ENCODE measurements at regions not wholly inside any gene's neighbourhood (a gene's known extent, or its start where the extent isn't known, plus 50 kb on each side); places are given as distances from the start of the nearest gene placed in this dataset.

DNA sequence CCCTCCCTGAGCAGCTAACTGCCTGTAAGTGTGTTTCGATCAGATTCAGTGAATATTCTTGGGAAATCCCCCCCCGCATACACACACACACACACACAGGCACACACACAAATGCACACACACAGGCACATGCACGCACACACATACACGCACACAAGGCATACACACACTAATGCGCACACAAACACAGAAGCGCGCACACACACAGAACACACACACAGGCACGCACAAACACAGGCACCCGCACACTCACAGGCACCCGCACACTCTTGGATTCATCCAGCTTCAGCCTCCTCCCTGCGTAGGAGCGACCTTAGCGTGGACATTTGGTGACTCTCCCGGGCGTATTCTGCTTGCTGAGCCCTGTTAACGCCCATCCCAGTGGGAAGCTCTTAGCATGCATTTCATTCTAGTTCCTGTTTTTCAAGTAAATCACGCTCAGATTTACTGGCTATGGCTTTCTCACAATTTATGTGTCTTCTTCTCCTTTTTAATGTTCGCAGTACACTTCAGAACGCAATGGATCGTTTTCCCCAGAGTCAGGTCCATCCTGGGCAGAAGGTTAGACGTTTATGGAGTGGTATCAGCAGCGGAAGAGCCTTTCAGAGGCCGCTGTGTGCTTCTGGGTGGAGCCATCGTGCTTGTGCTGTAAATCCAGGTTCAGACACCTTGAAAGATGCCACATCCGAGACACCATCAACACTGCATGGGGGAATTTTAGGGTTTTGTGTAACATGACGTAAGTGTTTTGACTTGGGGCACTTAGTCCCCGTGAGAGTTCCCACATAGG is 656.6 kb downstream of the GALR1 start:
- TF ChIP-seq GLIS3 (CRISPR knock-in tag; IDR thresholded peaks at IDR 0.05) (no peak), OSR1 (CRISPR knock-in tag; IDR thresholded peaks at IDR 0.05) (no peak), TCF4 (CRISPR knock-in tag; IDR thresholded peaks at IDR 0.05; ENCODE audit: borderline replicate concordance) (no peak), ESRRG (CRISPR knock-in tag; IDR thresholded peaks at IDR 0.05) (no peak)
- TF ChIP-seq, protein P1, sequence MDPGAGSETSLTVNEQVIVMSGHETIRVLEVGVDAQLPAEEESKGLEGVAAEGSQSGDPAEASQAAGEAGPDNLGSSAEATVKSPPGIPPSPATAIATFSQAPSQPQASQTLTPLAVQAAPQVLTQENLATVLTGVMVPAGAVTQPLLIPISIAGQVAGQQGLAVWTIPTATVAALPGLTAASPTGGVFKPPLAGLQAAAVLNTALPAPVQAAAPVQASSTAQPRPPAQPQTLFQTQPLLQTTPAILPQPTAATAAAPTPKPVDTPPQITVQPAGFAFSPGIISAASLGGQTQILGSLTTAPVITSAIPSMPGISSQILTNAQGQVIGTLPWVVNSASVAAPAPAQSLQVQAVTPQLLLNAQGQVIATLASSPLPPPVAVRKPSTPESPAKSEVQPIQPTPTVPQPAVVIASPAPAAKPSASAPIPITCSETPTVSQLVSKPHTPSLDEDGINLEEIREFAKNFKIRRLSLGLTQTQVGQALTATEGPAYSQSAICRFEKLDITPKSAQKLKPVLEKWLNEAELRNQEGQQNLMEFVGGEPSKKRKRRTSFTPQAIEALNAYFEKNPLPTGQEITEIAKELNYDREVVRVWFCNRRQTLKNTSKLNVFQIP (CRISPR knock-in tag; IDR thresholded peaks at IDR 0.05; ENCODE audit: borderline replicate concordance, low read depth) = no peak
- TF ChIP-seq, protein P2, sequence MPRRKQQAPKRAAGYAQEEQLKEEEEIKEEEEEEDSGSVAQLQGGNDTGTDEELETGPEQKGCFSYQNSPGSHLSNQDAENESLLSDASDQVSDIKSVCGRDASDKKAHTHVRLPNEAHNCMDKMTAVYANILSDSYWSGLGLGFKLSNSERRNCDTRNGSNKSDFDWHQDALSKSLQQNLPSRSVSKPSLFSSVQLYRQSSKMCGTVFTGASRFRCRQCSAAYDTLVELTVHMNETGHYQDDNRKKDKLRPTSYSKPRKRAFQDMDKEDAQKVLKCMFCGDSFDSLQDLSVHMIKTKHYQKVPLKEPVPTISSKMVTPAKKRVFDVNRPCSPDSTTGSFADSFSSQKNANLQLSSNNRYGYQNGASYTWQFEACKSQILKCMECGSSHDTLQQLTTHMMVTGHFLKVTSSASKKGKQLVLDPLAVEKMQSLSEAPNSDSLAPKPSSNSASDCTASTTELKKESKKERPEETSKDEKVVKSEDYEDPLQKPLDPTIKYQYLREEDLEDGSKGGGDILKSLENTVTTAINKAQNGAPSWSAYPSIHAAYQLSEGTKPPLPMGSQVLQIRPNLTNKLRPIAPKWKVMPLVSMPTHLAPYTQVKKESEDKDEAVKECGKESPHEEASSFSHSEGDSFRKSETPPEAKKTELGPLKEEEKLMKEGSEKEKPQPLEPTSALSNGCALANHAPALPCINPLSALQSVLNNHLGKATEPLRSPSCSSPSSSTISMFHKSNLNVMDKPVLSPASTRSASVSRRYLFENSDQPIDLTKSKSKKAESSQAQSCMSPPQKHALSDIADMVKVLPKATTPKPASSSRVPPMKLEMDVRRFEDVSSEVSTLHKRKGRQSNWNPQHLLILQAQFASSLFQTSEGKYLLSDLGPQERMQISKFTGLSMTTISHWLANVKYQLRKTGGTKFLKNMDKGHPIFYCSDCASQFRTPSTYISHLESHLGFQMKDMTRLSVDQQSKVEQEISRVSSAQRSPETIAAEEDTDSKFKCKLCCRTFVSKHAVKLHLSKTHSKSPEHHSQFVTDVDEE (CRISPR knock-in tag; IDR thresholded peaks at IDR 0.05) = no peak
- TF ChIP-seq, protein P3, sequence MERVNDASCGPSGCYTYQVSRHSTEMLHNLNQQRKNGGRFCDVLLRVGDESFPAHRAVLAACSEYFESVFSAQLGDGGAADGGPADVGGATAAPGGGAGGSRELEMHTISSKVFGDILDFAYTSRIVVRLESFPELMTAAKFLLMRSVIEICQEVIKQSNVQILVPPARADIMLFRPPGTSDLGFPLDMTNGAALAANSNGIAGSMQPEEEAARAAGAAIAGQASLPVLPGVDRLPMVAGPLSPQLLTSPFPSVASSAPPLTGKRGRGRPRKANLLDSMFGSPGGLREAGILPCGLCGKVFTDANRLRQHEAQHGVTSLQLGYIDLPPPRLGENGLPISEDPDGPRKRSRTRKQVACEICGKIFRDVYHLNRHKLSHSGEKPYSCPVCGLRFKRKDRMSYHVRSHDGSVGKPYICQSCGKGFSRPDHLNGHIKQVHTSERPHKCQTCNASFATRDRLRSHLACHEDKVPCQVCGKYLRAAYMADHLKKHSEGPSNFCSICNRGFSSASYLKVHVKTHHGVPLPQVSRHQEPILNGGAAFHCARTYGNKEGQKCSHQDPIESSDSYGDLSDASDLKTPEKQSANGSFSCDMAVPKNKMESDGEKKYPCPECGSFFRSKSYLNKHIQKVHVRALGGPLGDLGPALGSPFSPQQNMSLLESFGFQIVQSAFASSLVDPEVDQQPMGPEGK (CRISPR knock-in tag; IDR thresholded peaks at IDR 0.05; ENCODE audit: borderline replicate concordance) = no peak
- TF ChIP-seq, protein P4, sequence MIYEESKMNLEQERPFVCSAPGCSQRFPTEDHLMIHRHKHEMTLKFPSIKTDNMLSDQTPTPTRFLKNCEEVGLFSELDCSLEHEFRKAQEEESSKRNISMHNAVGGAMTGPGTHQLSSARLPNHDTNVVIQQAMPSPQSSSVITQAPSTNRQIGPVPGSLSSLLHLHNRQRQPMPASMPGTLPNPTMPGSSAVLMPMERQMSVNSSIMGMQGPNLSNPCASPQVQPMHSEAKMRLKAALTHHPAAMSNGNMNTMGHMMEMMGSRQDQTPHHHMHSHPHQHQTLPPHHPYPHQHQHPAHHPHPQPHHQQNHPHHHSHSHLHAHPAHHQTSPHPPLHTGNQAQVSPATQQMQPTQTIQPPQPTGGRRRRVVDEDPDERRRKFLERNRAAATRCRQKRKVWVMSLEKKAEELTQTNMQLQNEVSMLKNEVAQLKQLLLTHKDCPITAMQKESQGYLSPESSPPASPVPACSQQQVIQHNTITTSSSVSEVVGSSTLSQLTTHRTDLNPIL (CRISPR knock-in tag; IDR thresholded peaks at IDR 0.05; ENCODE audit: low read depth) = no peak
- ATAC-seq = no peak

DNA sequence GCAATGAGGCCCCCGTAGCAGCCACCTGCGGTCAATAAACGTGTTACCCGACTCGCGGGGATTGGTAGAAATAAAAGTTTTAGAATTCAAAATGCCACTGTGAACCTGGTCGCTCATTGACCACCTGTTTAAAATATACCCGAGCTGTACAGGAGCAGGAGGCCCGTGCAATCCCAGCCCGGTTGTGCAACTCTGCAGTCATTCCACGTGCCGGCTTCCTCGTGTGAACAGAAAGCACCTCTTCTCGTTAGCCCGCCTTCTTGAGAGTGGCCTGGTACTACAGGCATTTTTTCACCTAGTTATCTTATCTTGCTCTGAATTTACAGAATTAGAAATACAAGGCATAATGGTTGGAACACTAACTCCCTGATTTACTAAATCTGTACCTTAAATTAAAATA is 660.7 kb downstream of the GALR1 start:
- no peak for ATAC-seq
- TF ChIP-seq PPARA (CRISPR knock-in tag; IDR thresholded peaks at IDR 0.05; ENCODE audit: borderline replicate concordance) = no peak
- no peak for TF ChIP-seq ZC3H10 (CRISPR knock-in tag; IDR thresholded peaks at IDR 0.05)
- TF ChIP-seq ZFP30 (CRISPR knock-in tag; IDR thresholded peaks at IDR 0.05) = no peak
- no peak for TF ChIP-seq SNAI2 (CRISPR knock-in tag; IDR thresholded peaks at IDR 0.05)

DNA sequence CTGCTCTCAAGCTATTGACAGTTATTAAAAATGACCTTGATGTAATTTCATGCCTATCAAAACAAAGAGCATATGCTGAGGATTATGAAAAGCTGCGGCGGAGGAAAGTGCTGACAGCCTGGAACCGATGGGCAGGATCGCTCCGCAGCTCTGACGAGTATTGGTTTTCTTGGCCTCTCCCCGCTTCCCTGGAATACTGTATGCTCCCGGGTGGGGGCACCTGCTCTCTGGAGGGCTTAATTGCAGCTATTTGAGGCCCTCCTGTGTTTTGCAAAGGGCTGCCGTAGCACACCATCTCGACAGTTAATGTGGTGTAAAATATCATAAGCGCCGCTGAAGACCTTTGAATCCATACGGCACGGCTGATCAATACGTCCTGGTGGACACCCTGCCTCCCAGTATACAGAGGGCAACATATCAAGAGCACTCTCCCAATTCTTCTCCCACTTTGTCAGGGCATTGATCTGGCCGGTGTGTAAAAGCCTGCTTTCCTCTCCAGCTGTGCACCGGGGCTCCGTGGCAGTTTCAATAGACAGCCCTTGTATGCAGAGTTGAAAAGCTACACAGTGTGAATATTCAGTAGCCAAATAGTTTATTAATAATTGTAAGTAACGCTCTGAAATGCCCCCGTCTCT is 662.4 kb downstream of the GALR1 start:
- ATAC-seq = no peak
- TF ChIP-seq TOX (CRISPR knock-in tag; IDR thresholded peaks at IDR 0.05; ENCODE audit: borderline replicate concordance) (no peak), GLIS3 (CRISPR knock-in tag; IDR thresholded peaks at IDR 0.05) (no peak), ZC3H10 (CRISPR knock-in tag; IDR thresholded peaks at IDR 0.05) (no peak), CSDC2 (CRISPR knock-in tag; IDR thresholded peaks at IDR 0.05) (no peak), ZNF70 (CRISPR knock-in tag; IDR thresholded peaks at IDR 0.05) (no peak), TCF4 (CRISPR knock-in tag; IDR thresholded peaks at IDR 0.05; ENCODE audit: borderline replicate concordance) (no peak), ESRRG (CRISPR knock-in tag; IDR thresholded peaks at IDR 0.05) (no peak), ZFP3 (CRISPR knock-in tag; IDR thresholded peaks at IDR 0.05) (no peak), BACH2 (CRISPR knock-in tag; IDR thresholded peaks at IDR 0.05; ENCODE audit: borderline replicate concordance) (no peak), OSR1 (CRISPR knock-in tag; IDR thresholded peaks at IDR 0.05) (no peak), ZNF565 (CRISPR knock-in tag; conservative IDR thresholded peaks at IDR 0.05; ENCODE audit: low read depth) (no peak), ISL1 (CRISPR knock-in tag; IDR thresholded peaks at IDR 0.05) (no peak)
- TF ChIP-seq, protein P2 (CRISPR knock-in tag; IDR thresholded peaks at IDR 0.05) = no peak
- TF ChIP-seq, protein P1 (CRISPR knock-in tag; IDR thresholded peaks at IDR 0.05; ENCODE audit: borderline replicate concordance, low read depth) = no peak
- TF ChIP-seq, protein P3 (CRISPR knock-in tag; IDR thresholded peaks at IDR 0.05; ENCODE audit: borderline replicate concordance) = no peak
- TF ChIP-seq, protein P4 (CRISPR knock-in tag; IDR thresholded peaks at IDR 0.05; ENCODE audit: low read depth) = no peak
